ENCODE measurements at regions not wholly inside any gene's neighbourhood (a gene's known extent, or its start where the extent isn't known, plus 50 kb on each side); places are given as distances from the start of the nearest gene placed in this dataset.
"Not testable (repeated sequence)": the region's sequence is repeated elsewhere in the genome, so short reads cannot be mapped to it uniquely, and the experiment has no call there.

DNA sequence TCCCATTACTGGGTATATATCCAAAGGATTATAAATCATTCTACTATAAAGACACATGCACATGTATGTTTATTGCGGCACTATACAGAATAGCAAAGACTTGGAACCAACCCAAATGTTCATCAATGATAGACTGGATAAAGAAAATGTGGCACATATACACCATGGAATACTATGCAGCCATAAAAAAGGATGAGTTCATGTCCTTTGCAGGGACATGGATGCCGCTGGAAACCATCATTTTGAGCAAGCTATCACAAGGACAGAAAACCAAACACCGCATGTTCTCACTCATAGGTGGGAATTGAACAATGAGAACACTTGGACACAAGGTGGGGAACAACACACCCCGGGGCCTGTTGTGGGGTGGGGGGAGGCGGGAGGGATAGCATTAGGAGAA, 57.0 kb upstream of the NEUROD1 start:
- H3K27me3 Mint-ChIP-seq (ENCODE audit: low read depth), result peaks cover 43% of the 10 kb centered on the region
- H3K36me3 Mint-ChIP-seq (ENCODE audit: low read depth); H3K4me1 Mint-ChIP-seq (ENCODE audit: low read depth); H3K9me3 Mint-ChIP-seq; H3K27ac Mint-ChIP-seq; DNase-seq (ENCODE audit: low spot score); H3K4me3 Mint-ChIP-seq: not testable (repeated sequence)

DNA sequence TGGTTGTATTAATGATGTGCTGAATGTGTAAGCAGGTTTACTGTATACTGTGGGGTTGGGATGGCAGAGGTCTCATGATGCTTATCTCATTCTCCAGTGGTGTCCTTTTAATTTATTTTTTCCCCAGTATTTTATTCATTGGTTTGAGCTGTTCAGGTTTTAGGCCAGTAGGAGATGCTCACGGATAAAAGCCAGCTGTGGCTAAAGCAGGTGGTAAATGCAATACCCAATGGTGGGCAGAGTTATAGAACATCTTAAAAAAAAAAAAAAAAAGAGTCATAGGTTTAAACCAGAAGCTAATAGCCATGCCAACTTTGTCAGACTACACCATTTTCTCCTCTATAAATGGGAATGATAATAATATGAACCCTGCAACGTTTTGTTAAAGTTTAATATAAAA, 57.8 kb upstream of the NEUROD1 start:
- DNase-seq (ENCODE audit: low spot score), result no peak
- H3K4me1 Mint-ChIP-seq (ENCODE audit: low read depth), result peaks cover 6% of the 10 kb centered on the region
- H3K4me3 Mint-ChIP-seq, result no peak overlapping the region
- peaks cover 40% of the 10 kb centered on the region for H3K27me3 Mint-ChIP-seq (ENCODE audit: low read depth)
- H3K9me3 Mint-ChIP-seq, result no peaks in the 10 kb centered on the region
- no peak overlapping the region for H3K27ac Mint-ChIP-seq
- no peaks in the 10 kb centered on the region for H3K36me3 Mint-ChIP-seq (ENCODE audit: low read depth)

DNA sequence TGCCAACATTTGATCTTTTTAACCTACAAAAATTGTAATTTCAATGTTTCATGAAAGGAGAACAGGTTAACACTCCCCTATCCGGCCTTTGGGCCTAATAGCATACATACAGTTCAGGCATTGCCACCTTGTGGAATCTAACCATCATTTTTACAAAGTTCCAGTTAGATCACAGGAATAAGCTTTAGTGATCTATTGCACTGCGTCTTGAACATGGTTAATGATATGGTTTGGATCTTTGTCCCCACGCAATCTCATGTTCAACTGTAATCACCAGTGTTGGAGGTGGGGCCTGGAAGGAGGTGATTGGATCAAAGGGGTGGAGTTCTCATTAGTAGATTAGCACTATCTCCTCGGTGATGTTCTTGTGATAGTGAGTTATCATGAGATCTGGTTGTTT, 58.2 kb upstream of the NEUROD1 start:
- Mint-ChIP-seq H3K36me3 (ENCODE audit: low read depth) (no peaks in the 10 kb centered on the region), H3K27me3 (ENCODE audit: low read depth) (peaks cover 37% of the 10 kb centered on the region), H3K4me1 (ENCODE audit: low read depth) (peaks cover 8% of the 10 kb centered on the region), H3K27ac (no peak overlapping the region), H3K4me3 (no peak overlapping the region), H3K9me3 (no peaks in the 10 kb centered on the region)
- no peak for DNase-seq (ENCODE audit: low spot score)

GRCh38 chr2:181741756-181742155, 61.4 kb upstream of the NEUROD1 start:
- no peak overlapping the region for H3K27ac Mint-ChIP-seq
- H3K4me1 Mint-ChIP-seq (ENCODE audit: low read depth), result peaks cover 8% of the 10 kb centered on the region
- H3K27me3 Mint-ChIP-seq (ENCODE audit: low read depth), result peaks cover 19% of the 10 kb centered on the region
- no peaks in the 10 kb centered on the region for H3K9me3 Mint-ChIP-seq
- no peak overlapping the region for H3K4me3 Mint-ChIP-seq
- no peak for DNase-seq (ENCODE audit: low spot score)
- H3K36me3 Mint-ChIP-seq (ENCODE audit: low read depth), result no peaks in the 10 kb centered on the region

GRCh38 chr2:181742361-181742760, 62.0 kb upstream of the NEUROD1 start:
- Mint-ChIP-seq H3K27ac (no peak overlapping the region), H3K36me3 (ENCODE audit: low read depth) (no peaks in the 10 kb centered on the region), H3K4me3 (no peak overlapping the region), H3K9me3 (no peaks in the 10 kb centered on the region), H3K27me3 (ENCODE audit: low read depth) (peaks cover 17% of the 10 kb centered on the region), H3K4me1 (ENCODE audit: low read depth) (peaks cover 8% of the 10 kb centered on the region)
- no peak for DNase-seq (ENCODE audit: low spot score)

GRCh38 chr2:181742922-181743722, 62.8 kb upstream of the NEUROD1 start:
- H3K27me3 Mint-ChIP-seq (ENCODE audit: low read depth), result peaks cover 20% of the 10 kb centered on the region
- H3K27ac Mint-ChIP-seq, result no peak overlapping the region
- no peak overlapping the region for H3K4me3 Mint-ChIP-seq
- DNase-seq (ENCODE audit: low spot score), result peak; percentile 8
- H3K9me3 Mint-ChIP-seq, result no peaks in the 10 kb centered on the region
- no peaks in the 10 kb centered on the region for H3K36me3 Mint-ChIP-seq (ENCODE audit: low read depth)
- H3K4me1 Mint-ChIP-seq (ENCODE audit: low read depth), result peaks cover 8% of the 10 kb centered on the region

GRCh38 chr2:181743723-181744031, 63.4 kb upstream of the NEUROD1 start:
- DNase-seq (ENCODE audit: low spot score), result no peak
- H3K4me1 Mint-ChIP-seq (ENCODE audit: low read depth), result peaks cover 8% of the 10 kb centered on the region
- H3K4me3 Mint-ChIP-seq, result no peak overlapping the region
- peaks cover 25% of the 10 kb centered on the region for H3K27me3 Mint-ChIP-seq (ENCODE audit: low read depth)
- H3K27ac Mint-ChIP-seq, result no peak overlapping the region
- H3K9me3 Mint-ChIP-seq, result no peaks in the 10 kb centered on the region
- no peaks in the 10 kb centered on the region for H3K36me3 Mint-ChIP-seq (ENCODE audit: low read depth)

DNA sequence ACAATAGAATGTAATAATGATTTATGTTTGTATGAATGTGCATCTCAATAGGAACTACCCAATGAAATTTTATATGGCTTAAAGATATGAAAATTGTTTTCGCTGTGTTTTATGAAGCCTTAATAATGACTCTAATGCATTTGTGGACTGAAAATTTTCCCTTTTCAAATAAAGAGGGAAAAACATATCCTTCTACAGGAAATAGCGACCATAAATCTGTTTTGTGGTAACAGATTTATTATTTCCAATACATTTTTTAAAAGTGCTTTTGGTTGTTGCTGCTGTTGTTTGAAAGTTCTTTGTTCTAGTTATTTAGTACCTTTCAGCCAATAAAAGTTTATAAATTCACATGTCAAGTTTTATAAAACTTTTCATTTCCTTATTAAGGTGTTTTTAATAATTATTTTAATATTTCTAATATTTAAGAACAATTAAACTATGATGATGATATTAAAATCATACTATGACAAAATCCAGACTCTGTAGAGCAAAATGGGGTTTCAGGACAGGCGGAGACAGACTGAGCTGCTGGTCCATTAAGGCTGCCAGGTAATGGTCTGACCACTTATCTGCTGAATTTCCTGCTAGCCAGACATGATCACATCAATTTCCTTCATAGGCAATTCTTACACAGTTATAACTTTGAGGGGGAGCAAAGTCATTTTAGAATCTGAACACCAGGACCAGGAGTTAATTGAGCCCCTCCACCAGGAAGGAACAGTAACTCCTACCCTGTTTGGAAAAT, 65.7 kb upstream of the NEUROD1 start:
- Mint-ChIP-seq H3K27me3 (ENCODE audit: low read depth) (peaks cover 26% of the 10 kb centered on the region), H3K4me3 (no peak overlapping the region), H3K4me1 (ENCODE audit: low read depth) (peaks cover 8% of the 10 kb centered on the region), H3K9me3 (no peaks in the 10 kb centered on the region), H3K36me3 (ENCODE audit: low read depth) (no peaks in the 10 kb centered on the region), H3K27ac (no peak overlapping the region)
- DNase-seq (ENCODE audit: low spot score), result no peak

DNA sequence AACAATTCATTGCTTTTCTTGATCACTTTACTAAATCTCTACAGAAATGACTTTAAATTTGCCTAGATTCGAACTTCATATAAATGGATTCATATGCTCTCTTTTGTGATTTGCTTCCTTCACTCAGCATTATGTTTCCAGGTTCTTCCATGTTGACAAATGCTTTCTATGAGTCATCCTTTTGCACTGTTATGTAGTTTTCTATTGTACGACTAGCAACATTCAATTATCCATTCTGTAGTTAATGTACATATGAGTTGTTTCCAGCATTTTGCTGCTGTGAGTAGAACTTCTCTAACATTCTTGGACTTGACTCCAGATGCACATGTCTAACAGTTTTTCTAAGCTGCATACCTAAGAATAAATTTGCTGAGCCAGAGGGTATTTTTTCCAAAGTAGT, 66.5 kb upstream of the NEUROD1 start:
- no peak for DNase-seq (ENCODE audit: low spot score)
- no peak overlapping the region for H3K4me3 Mint-ChIP-seq
- H3K9me3 Mint-ChIP-seq, result no peaks in the 10 kb centered on the region
- H3K27ac Mint-ChIP-seq, result no peak overlapping the region
- no peaks in the 10 kb centered on the region for H3K36me3 Mint-ChIP-seq (ENCODE audit: low read depth)
- H3K4me1 Mint-ChIP-seq (ENCODE audit: low read depth), result peaks cover 8% of the 10 kb centered on the region
- H3K27me3 Mint-ChIP-seq (ENCODE audit: low read depth), result peaks cover 26% of the 10 kb centered on the region

GRCh38 chr2:181750305-181750704, 70.0 kb upstream of the NEUROD1 start:
- DNase-seq (ENCODE audit: low spot score), result no peak
- Mint-ChIP-seq H3K36me3 (ENCODE audit: low read depth) (no peaks in the 10 kb centered on the region), H3K4me1 (ENCODE audit: low read depth) (no peaks in the 10 kb centered on the region), H3K27me3 (ENCODE audit: low read depth) (peaks cover 39% of the 10 kb centered on the region), H3K27ac (no peak overlapping the region), H3K9me3 (no peaks in the 10 kb centered on the region), H3K4me3 (no peak overlapping the region)

- Mint-ChIP-seq H3K4me1 (ENCODE audit: low read depth) (no peaks in the 10 kb centered on the region), H3K27me3 (ENCODE audit: low read depth) (peaks cover 45% of the 10 kb centered on the region), H3K36me3 (ENCODE audit: low read depth) (no peaks in the 10 kb centered on the region), H3K27ac (no peak overlapping the region), H3K4me3 (no peak overlapping the region), H3K9me3 (no peaks in the 10 kb centered on the region)
- no peak for DNase-seq (ENCODE audit: low spot score)
These were observed 71.1 kb upstream of the NEUROD1 start for GRCh38 chr2:181751266-181752030.

GRCh38 chr2:181752301-181752700, 72.0 kb upstream of the NEUROD1 start:
- no peaks in the 10 kb centered on the region for H3K36me3 Mint-ChIP-seq (ENCODE audit: low read depth)
- no peak overlapping the region for H3K4me3 Mint-ChIP-seq
- H3K4me1 Mint-ChIP-seq (ENCODE audit: low read depth), result no peaks in the 10 kb centered on the region
- H3K27me3 Mint-ChIP-seq (ENCODE audit: low read depth), result peaks cover 45% of the 10 kb centered on the region
- no peak for DNase-seq (ENCODE audit: low spot score)
- no peaks in the 10 kb centered on the region for H3K9me3 Mint-ChIP-seq
- no peak overlapping the region for H3K27ac Mint-ChIP-seq

DNA sequence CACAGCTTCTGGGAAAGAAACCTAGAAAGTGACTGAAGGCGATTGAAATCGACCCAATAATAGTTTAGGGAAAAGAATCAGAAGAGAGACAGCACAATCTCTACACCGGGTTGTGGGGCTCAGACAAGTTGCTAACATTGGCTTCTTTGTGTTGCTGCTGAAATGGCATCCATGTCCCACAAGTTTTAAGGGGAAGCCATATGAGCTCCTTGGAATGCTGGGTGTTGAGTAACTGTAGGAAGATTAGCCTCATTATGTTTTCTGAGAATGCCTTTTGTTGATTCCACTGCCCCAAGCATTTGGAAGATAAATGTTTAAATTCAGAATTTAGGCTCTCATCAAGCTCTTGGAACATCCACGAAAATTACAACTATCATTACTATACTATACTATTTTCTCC, 73.4 kb upstream of the NEUROD1 start:
- no peak overlapping the region for H3K27ac Mint-ChIP-seq
- peaks cover 37% of the 10 kb centered on the region for H3K27me3 Mint-ChIP-seq (ENCODE audit: low read depth)
- H3K36me3 Mint-ChIP-seq (ENCODE audit: low read depth), result no peaks in the 10 kb centered on the region
- H3K4me3 Mint-ChIP-seq, result no peak overlapping the region
- no peaks in the 10 kb centered on the region for H3K4me1 Mint-ChIP-seq (ENCODE audit: low read depth)
- no peaks in the 10 kb centered on the region for H3K9me3 Mint-ChIP-seq
- no peak for DNase-seq (ENCODE audit: low spot score)

GRCh38 chr2:181754105-181754504, 73.8 kb upstream of the NEUROD1 start:
- DNase-seq (ENCODE audit: low spot score), result no peak
- Mint-ChIP-seq H3K4me3 (no peak overlapping the region), H3K27ac (no peak overlapping the region), H3K36me3 (ENCODE audit: low read depth) (no peaks in the 10 kb centered on the region), H3K4me1 (ENCODE audit: low read depth) (no peaks in the 10 kb centered on the region), H3K27me3 (ENCODE audit: low read depth) (peaks cover 41% of the 10 kb centered on the region), H3K9me3 (no peaks in the 10 kb centered on the region)

All from T-helper 2 cell treated with Interferon-gamma antibody and Interleukin-4, amounts not matched to agents 5 μg/mL and 100 μg/mL, for 36 hours (primary cell).